T-helper 1 cell (primary cell): ENCODE measurements at regions not wholly inside any gene's neighbourhood (a gene's known extent, or its start where the extent isn't known, plus 50 kb on each side); places are given as distances from the start of the nearest gene placed in this dataset.

Source experiments
- DNase-seq, 5 donors: peaks; one replicate each; pipeline ENCODE4 v3.0.0-alpha.2; 2012 to 2020

- no peak for DNase-seq
These were observed 177.0 kb upstream of the ERCC4 start for GRCh38 chr16:13742928-13743327.

DNA sequence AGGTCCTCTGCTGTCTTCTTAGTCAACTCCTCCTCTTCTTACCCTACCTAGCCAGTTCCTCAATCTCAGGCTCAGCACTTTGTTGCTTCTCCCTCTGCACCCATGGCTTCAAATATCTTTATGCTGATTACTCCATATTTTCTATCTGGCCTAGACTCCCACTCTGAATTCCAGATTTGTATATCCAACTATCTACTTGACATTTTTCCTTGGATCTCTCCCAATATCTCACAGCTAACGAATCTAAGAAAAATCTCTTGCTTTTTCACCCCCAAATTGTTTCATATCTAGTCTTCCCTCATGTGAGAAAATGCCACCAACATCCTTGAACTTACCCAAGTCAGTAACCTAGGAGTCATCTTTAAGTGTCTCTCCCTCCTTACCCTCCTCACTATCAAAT is 176.4 kb upstream of the ERCC4 start:
- no peak for DNase-seq

DNA sequence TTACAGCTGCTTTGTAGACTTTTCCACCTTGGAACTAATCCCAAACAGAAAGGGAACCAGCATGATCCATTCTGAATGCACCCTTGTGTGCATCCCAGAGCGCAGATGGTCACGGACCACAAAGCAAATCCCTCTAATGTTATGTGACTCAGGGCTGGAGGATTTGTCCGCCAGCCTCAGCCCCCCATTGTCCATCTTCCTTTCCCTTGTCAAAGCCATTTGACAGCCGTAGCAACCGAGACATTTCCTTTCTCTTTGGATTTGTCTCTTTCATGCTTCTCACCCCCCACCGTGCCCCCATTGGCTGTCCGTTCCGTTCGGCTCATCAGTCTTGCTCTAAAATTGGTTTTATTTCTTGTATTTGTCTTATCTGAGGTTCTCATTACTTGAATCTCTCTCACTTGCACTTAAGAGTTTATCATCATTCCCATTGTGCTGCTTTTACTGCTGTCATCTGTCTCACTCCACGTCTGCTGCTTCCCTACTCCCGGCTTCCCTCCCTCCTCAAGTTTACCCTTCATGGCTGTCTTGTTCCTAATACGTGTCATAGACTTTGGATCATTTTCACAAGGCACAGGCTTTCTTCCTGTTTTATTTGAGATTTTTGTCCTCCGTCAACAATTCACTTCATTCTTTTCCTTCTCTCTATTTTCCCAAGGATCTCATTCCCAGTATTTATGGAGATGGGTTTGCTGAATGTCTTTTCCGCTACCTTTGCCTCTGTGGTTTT is 163.4 kb upstream of the ERCC4 start:
- DNase-seq, result no peak

DNA sequence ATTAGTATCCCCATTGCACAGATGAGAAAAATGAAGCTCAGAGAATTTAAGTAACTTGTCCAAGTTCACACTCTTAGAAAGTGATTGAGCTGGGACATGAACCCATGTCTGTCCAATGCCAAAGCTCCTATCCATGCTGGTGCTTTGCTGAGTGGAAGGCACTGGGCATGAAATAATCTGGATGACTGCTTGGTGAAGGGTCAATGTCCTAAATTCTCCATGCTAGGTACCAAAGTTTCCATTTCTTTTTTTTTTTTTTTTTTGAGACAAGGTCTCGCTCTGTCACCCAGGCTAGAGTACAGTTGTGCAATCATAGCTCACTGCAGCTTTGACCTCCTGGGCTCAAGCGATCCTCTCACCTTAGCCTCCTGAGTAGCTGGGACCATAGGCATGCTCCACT is 153.6 kb upstream of the ERCC4 start:
- DNase-seq, result no peak

- no peak for DNase-seq
These were observed 152.7 kb upstream of the ERCC4 start for GRCh38 chr16:13767215-13767614.

DNA sequence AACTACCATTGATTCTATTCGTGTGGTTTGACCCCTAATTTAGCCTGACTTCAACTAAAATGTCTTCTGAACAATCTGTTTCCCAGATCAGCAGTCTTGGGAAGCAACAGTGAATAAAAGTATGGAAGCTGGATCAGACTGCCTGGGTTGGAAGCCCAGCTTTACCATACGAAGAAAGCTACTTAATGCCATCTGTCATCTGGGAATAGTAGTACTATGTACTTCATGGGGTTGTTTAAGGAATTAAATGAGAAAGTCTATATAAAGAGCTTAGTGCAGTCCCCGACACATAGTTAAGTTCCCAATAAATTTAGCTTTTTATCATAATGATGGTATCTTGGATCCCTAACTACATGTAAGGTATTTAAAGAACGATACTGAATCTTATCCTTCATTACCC is 151.5 kb upstream of the ERCC4 start:
- no peak for DNase-seq

DNA sequence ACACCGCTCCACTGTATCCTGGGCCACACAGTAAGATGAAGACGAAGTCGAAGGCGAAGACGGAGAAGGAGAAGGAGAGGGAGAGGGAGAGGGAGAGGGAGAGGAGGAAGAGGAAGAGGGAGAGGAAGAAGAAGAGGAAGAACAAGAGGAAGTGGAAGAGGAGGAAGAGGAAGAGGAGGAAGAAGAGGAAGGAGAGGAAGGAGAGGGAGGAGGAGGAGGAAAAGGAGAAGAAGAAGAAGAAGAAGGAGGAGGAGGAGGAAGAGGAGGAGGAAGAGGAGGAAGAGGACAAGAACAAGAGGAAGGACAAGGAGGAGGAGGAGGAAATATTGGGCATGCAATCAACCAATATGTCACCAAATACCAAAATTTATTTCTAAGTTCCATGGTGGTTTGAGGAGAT is 149.5 kb upstream of the ERCC4 start:
- DNase-seq, result no peak

GRCh38 chr16:13772782-13773181 is 147.2 kb upstream of the ERCC4 start:
- no peak for DNase-seq

DNA sequence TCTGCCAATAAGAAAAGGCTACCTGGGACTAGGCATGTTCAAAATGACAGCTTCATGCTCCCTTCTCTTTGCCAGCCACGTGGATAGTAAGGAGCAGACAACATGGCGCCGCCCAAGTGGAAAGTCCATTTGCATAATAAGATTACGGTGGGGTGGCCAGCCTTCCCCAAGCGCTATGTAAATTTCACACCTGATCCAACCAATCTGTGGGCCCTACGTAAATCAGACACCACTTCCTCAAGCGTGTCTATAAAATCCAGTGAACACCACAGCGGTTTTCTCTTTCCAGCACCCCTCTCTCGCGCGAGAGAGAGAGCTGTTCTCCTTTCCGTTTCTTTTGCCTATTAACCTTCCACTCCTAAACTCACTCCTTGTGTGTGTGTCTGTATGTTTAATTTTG is 140.3 kb upstream of the ERCC4 start:
- DNase-seq, result no peak

GRCh38 chr16:13780406-13781168 is 139.4 kb upstream of the ERCC4 start:
- no peak for DNase-seq

GRCh38 chr16:13781169-13781564 is 138.8 kb upstream of the ERCC4 start:
- DNase-seq, result no peak

GRCh38 chr16:13781575-13782338 is 138.2 kb upstream of the ERCC4 start:
- no peak for DNase-seq

GRCh38 chr16:13791095-13791494 is 128.9 kb upstream of the ERCC4 start:
- no peak for DNase-seq

- DNase-seq, result no peak
These were observed 126.0 kb upstream of the ERCC4 start for GRCh38 chr16:13793841-13794409.

GRCh38 chr16:13795131-13795530 is 124.8 kb upstream of the ERCC4 start:
- no peak for DNase-seq

- no peak for DNase-seq
These were observed 122.2 kb upstream of the ERCC4 start for GRCh38 chr16:13797718-13798117.

- DNase-seq, result no peak
These were observed 121.7 kb upstream of the ERCC4 start for GRCh38 chr16:13798211-13798610.

- DNase-seq, result no peak
These were observed 116.0 kb upstream of the ERCC4 start for GRCh38 chr16:13803974-13804373.

DNA sequence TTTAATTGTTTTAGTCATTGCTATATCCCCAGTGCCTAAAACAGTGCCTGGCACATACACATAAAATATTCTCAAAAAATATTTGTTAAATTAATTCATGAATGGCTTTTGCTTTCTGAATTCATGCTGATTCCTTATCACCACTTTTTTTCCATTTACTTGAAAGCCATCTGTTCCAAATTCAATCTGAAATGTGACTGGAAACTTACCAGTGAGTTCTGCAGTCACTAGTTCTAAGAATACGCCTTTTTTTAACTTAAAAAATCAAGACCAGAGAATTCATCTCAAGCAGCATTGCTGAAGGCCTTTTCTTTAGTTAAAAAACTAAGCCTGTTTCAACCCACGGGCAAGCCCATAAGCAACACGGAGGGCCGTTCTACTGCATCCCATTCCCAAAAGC is 114.0 kb upstream of the ERCC4 start:
- no peak for DNase-seq

- no peak for DNase-seq
These were observed 113.3 kb upstream of the ERCC4 start for GRCh38 chr16:13806671-13807070.

DNA sequence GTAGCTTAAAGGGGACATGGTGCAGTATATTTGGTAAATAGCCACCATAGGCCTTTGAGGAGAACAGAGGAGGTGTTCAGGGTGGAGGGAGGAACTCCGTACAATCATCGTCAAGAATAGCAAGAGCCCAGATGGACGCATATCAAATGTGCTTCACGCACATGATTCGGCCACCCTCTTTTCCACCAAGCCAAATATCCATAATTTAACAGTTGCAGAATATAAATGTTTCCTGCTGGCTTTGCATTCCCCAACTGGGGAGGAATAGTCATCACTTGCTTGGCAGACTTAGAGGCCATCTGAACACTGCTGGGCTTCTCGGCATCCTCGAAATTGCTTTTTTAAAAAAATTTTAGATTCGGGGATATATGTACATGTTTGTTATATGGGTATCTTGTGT is 111.9 kb upstream of the ERCC4 start:
- DNase-seq, result no peak

DNA sequence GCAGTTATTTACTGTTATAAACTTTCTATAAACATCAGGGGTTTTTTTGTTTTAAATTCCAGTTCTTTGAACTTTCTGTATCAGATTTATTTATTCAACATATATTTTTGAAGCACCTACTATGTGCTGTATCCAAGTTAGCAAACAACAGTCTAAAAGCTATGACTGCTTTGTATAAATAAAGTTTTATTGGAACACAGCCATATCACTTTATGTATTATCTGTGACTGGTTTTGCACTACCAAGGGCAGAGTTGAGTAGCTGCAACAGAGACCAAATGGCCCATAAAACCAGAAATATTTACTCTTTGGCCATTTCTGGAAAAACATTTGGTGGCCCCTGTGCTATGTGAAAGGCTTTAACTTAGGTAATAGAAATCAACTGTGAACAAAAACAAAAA is 110.2 kb upstream of the ERCC4 start:
- no peak for DNase-seq

- no peak for DNase-seq
These were observed 108.1 kb upstream of the ERCC4 start for GRCh38 chr16:13811834-13812233.
